Mesothelial cell of epicardium (in vitro differentiated cells): ENCODE measurements at regions not wholly inside any gene's neighbourhood (a gene's known extent, or its start where the extent isn't known, plus 50 kb on each side); places are given as distances from the start of the nearest gene placed in this dataset.
A peak's percentile ranks its signal among the peaks of the same experiment; 100 is the strongest.

Experiments
- DNase-seq, 2 experiments: peaks; one replicate each; pipeline ENCODE4 v3.0.0; 2021; ENCODE audit warnings: low spot score in 2 of 2; ENCODE audit not compliant: unreplicated experiment in 2 of 2
- H3K27ac Mint-ChIP-seq: 2 replicates; pipeline ENCODE4 v1.8.0; 2021; ENCODE audit warnings: mixed read lengths
- H3K27me3 Mint-ChIP-seq: 2 replicates; pipeline ENCODE4 v1.8.0; 2021; ENCODE audit warnings: low read depth, mixed read lengths
- H3K36me3 Mint-ChIP-seq: 2 replicates; pipeline ENCODE4 v1.8.0; 2021; ENCODE audit warnings: mixed read lengths
- H3K4me1 Mint-ChIP-seq: 2 replicates; pipeline ENCODE4 v1.8.0; 2021; ENCODE audit warnings: mixed read lengths
- H3K4me3 Mint-ChIP-seq: 2 replicates; pipeline ENCODE4 v1.8.0; 2021; ENCODE audit warnings: mild to moderate bottlenecking, moderate library complexity, mixed read lengths
- H3K9me3 Mint-ChIP-seq: 2 replicates; pipeline ENCODE4 v1.8.0; 2021; ENCODE audit warnings: mixed read lengths
- CTCF ChIP-seq: fragments of 200-600 bp; sonication (generic); IDR thresholded peaks from one replicate; pipeline ENCODE4 v1.5.0; 2021; ENCODE audit warnings: antibody characterized with exemption; ENCODE audit not compliant: unreplicated experiment

DNA sequence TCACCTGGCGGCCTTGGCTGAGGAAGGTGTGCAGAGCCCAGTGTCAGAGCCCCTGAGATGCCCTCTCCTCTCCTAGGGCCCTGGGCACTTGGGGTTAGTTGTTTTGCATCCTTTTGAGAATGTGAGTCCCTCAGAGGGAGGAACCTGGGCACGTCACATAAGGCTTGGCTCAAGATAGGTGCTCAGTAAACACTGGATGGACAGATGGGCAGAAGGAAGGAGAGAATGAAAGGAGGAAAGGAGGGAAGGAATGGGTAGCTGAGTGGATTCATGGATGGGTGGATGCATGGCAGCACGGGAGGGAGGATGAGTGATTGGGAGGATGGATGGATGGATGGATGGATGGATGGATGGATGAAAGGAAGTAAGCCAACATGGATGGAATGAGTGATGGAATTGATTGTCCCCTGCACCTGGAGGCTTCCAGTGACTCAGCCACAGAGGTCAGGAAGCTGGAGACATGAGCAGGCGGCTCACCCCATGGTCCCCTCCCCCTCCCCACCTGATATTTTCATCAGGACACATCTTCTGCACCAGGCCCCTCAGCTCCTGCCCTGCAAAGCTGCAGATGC is 62.2 kb downstream of the IGLL1 start:
- H3K36me3 Mint-ChIP-seq, result no peaks in the 10 kb centered on the region
- no peak for TF ChIP-seq CTCF

DNA sequence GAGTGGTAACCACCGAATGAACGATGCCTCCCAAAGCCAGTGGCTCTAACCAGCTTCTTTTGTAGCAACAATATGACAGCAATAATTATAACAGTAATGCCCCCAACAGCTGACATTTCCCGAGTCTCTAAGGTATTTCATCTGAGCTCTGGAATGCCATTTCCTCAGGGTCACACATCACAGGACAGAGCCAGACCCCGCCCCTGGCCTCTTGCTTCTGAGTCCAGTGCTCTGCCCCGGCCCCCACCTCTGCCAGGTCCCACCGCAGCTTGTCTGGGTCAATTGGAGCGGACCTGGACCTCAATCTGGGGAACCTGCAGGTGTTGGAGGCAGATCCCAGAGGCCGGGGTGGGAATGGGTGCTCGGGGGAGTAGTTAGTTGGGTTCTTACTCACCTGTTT is 63.8 kb downstream of the IGLL1 start:
- DNase-seq, result no peak
- no peak for TF ChIP-seq CTCF
- Mint-ChIP-seq H3K36me3 (no peaks in the 10 kb centered on the region), H3K4me3 (no peak overlapping the region), H3K27me3 (no peaks in the 10 kb centered on the region), H3K4me1 (peaks cover 54% of the 10 kb centered on the region), H3K27ac (peak overlapping the region; percentile 61), H3K9me3 (no peaks in the 10 kb centered on the region)

More for the DNA sequence above, 62.2 kb downstream of the IGLL1 start:
- Mint-ChIP-seq H3K4me1 (peaks cover 51% of the 10 kb centered on the region), H3K27ac (peak overlapping the region; percentile 99), H3K4me3 (no peak overlapping the region), H3K27me3 (no peaks in the 10 kb centered on the region), H3K9me3 (no peaks in the 10 kb centered on the region)
- DNase-seq, result no peak

GRCh38 chr22:23514322-23515038 is 65.6 kb downstream of the IGLL1 start:
- peak overlapping the region; percentile 82 for H3K27ac Mint-ChIP-seq
- no peaks in the 10 kb centered on the region for H3K36me3 Mint-ChIP-seq
- H3K27me3 Mint-ChIP-seq, result no peaks in the 10 kb centered on the region
- H3K4me1 Mint-ChIP-seq, result peaks cover 53% of the 10 kb centered on the region
- DNase-seq, result no peak
- H3K4me3 Mint-ChIP-seq, result no peak overlapping the region
- no peak for TF ChIP-seq CTCF
- no peaks in the 10 kb centered on the region for H3K9me3 Mint-ChIP-seq

DNA sequence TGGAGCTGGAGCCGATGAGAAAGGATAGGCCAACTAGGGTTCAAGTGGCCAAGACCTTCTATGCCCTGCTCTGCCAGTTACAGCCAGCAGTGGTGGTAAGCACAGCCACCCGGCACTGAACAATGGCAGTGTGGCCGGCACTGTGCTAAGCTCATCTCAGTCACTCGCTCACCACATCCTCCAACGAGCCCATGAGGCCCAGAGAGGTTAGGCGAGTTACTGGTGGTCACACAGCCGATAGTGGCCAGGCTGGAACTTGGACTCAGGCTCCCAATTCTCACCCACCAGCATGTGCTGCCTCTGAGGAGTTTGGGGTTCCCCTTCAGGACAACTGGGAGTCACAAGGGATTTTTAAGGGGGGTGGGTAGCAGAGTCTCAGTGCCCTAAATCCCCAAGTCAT is 66.4 kb downstream of the IGLL1 start:
- no peak for DNase-seq
- Mint-ChIP-seq H3K27ac (no peak overlapping the region), H3K9me3 (no peaks in the 10 kb centered on the region), H3K4me1 (peaks cover 51% of the 10 kb centered on the region), H3K27me3 (no peaks in the 10 kb centered on the region), H3K4me3 (no peak overlapping the region), H3K36me3 (no peaks in the 10 kb centered on the region)
- TF ChIP-seq CTCF, result no peak

GRCh38 chr22:23513133-23513532 is 67.0 kb downstream of the IGLL1 start:
- peaks cover 46% of the 10 kb centered on the region for H3K4me1 Mint-ChIP-seq
- DNase-seq, result no peak

More at GRCh38 chr22:23513133-23513532, 67.0 kb downstream of the IGLL1 start:
- peak overlapping the region; percentile 83 for H3K27ac Mint-ChIP-seq
- TF ChIP-seq CTCF, result no peak
- H3K27me3 Mint-ChIP-seq, result no peaks in the 10 kb centered on the region
- no peaks in the 10 kb centered on the region for H3K9me3 Mint-ChIP-seq
- no peak overlapping the region for H3K4me3 Mint-ChIP-seq
- no peaks in the 10 kb centered on the region for H3K36me3 Mint-ChIP-seq
